Trophoblast cell (in vitro differentiated cells and primary cell): ENCODE measurements at regions not wholly inside any gene's neighbourhood (a gene's known extent, or its start where the extent isn't known, plus 50 kb on each side); places are given as distances from the start of the nearest gene placed in this dataset.

Source experiments
- DNase-seq, 2 donors: peaks; one replicate each; pipeline ENCODE4 v3.0.0-alpha.2; 2016
- H2AFZ ChIP-seq: 2 replicates; pipeline ENCODE4 v1.6.1; 2013; ENCODE audit warnings: low read length, moderate library complexity, mild to moderate bottlenecking; ENCODE audit not compliant: insufficient read depth, poor library complexity
- H2AK5ac ChIP-seq: 2 replicates; pipeline ENCODE4 v1.6.1; 2013; ENCODE audit warnings: mild to moderate bottlenecking, low read length
- H2BK120ac ChIP-seq: 2 replicates; pipeline ENCODE4 v1.6.1; 2013; ENCODE audit warnings: low read length, mild to moderate bottlenecking, moderate library complexity; ENCODE audit not compliant: insufficient read depth, poor library complexity
- H2BK12ac ChIP-seq: 2 replicates; pipeline ENCODE4 v1.6.1; 2013; ENCODE audit warnings: mild to moderate bottlenecking, low read length, moderate library complexity
- H2BK5ac ChIP-seq: 2 replicates; pipeline ENCODE4 v1.6.1; 2013; ENCODE audit warnings: low read length, low read depth, moderate library complexity, mild to moderate bottlenecking; ENCODE audit not compliant: poor library complexity
- H3K14ac ChIP-seq: 2 replicates; pipeline ENCODE4 v1.6.1; 2013; ENCODE audit warnings: mild to moderate bottlenecking, low read length
- H3K18ac ChIP-seq: 2 replicates; pipeline ENCODE4 v1.6.1; 2013; ENCODE audit warnings: mild to moderate bottlenecking, low read length
- H3K23ac ChIP-seq: 2 replicates; pipeline ENCODE4 v1.6.1; 2013; ENCODE audit warnings: low read length
- H3K27ac ChIP-seq: 2 replicates; pipeline ENCODE4 v1.5.1; 2013; ENCODE audit warnings: low read depth, mild to moderate bottlenecking, inconsistent platforms, low read length, moderate library complexity
- H3K27me3 ChIP-seq: 2 replicates; pipeline ENCODE4 v1.6.1; 2013; ENCODE audit warnings: inconsistent platforms, mild to moderate bottlenecking, low read length, moderate library complexity; ENCODE audit not compliant: insufficient read depth
- H3K36me3 ChIP-seq, 2 experiments: 1 replicate in 1 of 2; 2 replicates in 1 of 2; pipeline ENCODE4 v1.6.1; 2013; ENCODE audit warnings: low read length in 2 of 2, mild to moderate bottlenecking in 2 of 2, moderate library complexity in 1 of 2; ENCODE audit not compliant: insufficient read depth in 2 of 2, control insufficient read depth in 1 of 2
- H3K4ac ChIP-seq: 2 replicates; pipeline ENCODE4 v1.6.1; 2013; ENCODE audit warnings: low read depth, mild to moderate bottlenecking, low read length, moderate library complexity
- H3K4me1 ChIP-seq, 2 experiments: 1 replicate in 1 of 2; 2 replicates in 1 of 2; pipeline ENCODE4 v1.6.1; 2013; ENCODE audit warnings: low read length in 2 of 2, mild to moderate bottlenecking in 2 of 2, moderate library complexity in 1 of 2; ENCODE audit not compliant: insufficient read depth in 2 of 2, control insufficient read depth in 1 of 2
- H3K4me2 ChIP-seq: 2 replicates; pipeline ENCODE4 v1.6.1; 2013; ENCODE audit warnings: inconsistent platforms, mild to moderate bottlenecking, low read length, moderate library complexity
- H3K4me3 ChIP-seq: 2 replicates; pipeline ENCODE4 v1.5.1; 2013; ENCODE audit warnings: mild to moderate bottlenecking, low read depth, low read length, inconsistent platforms
- H3K79me1 ChIP-seq: one replicate; pipeline ENCODE4 v1.6.1; 2013; ENCODE audit warnings: low read length
- H3K79me2 ChIP-seq: 2 replicates; pipeline ENCODE4 v1.6.1; 2013; ENCODE audit warnings: low read length, mild to moderate bottlenecking; ENCODE audit not compliant: control insufficient read depth, insufficient read depth, poor library complexity
- H3K9ac ChIP-seq: 2 replicates; pipeline ENCODE4 v1.6.1; 2013; ENCODE audit warnings: mild to moderate bottlenecking, low read length
- H3K9me3 ChIP-seq: 2 replicates; pipeline ENCODE4 v1.6.1; 2013; ENCODE audit warnings: low read depth, mild to moderate bottlenecking, control low read depth, inconsistent platforms, low read length; ENCODE audit not compliant: insufficient read depth
- H4K12ac ChIP-seq: 2 replicates; pipeline ENCODE4 v1.6.1; 2013; ENCODE audit warnings: low read depth, mild to moderate bottlenecking, low read length, moderate library complexity
- H4K8ac ChIP-seq: 2 replicates; pipeline ENCODE4 v1.6.1; 2013; ENCODE audit warnings: low read depth, mild to moderate bottlenecking, low read length, moderate library complexity
- H4K91ac ChIP-seq: one replicate; pipeline ENCODE4 v1.6.1; 2013; ENCODE audit warnings: low read depth, mild to moderate bottlenecking, low read length, moderate library complexity
- WGBS: extraction: QIAGEN DNeasy Blood & Tissue Kit; methylation state at CpG from one replicate; pipeline ENCODE4 v1.1.7; 2013; ENCODE audit warnings: missing lambda C conversion rate; ENCODE audit not compliant: insufficient read length, insufficient coverage; ENCODE audit errors: extremely low coverage; 5-methylcytosine and 5-hydroxymethylcytosine counted together

DNA sequence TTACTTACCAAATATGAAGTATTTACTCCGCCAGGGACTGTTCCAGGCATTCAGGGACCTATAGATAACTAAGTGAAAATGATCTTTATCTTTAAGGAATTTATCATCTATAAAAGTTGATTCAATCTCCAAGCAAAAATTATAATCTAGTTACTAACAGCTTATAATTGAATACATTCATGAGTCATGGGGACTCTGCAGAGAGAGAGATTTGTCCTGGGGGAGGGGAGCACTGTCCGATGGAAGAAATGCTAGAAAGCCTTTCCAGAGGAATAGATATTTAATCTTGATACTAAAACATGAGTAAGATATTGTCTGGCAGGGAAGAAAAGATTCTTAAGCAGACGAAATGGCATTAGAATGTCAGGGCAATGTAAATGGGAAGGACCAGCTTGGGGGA, 139.3 kb downstream of the CD164 start:
- Histone ChIP-seq H2BK12ac (no peak overlapping the region), H3K27me3 (no peaks in the 10 kb centered on the region), H3K4me2 (no peak overlapping the region), H2AK5ac (no peak overlapping the region), H3K18ac (no peak overlapping the region), H2AFZ (no peak overlapping the region), H4K12ac (no peak overlapping the region), H3K4me1 (no peaks in the 10 kb centered on the region), H2BK120ac (no peak overlapping the region), H3K9ac (no peak overlapping the region), H2BK5ac (no peak overlapping the region), H3K27ac (no peak overlapping the region), H4K8ac (no peak overlapping the region), H3K36me3 (no peaks in the 10 kb centered on the region), H3K4ac (no peak overlapping the region), H3K23ac (no peak overlapping the region), H3K79me2 (no peaks in the 10 kb centered on the region), H3K4me3 (no peak overlapping the region), H4K91ac (no peak overlapping the region), H3K14ac (no peak overlapping the region), H3K79me1 (no peaks in the 10 kb centered on the region), H3K9me3 (no peaks in the 10 kb centered on the region)
- no peak for DNase-seq
- no CpG with 5 or more reads among the region's 3 CpGs for WGBS

DNA sequence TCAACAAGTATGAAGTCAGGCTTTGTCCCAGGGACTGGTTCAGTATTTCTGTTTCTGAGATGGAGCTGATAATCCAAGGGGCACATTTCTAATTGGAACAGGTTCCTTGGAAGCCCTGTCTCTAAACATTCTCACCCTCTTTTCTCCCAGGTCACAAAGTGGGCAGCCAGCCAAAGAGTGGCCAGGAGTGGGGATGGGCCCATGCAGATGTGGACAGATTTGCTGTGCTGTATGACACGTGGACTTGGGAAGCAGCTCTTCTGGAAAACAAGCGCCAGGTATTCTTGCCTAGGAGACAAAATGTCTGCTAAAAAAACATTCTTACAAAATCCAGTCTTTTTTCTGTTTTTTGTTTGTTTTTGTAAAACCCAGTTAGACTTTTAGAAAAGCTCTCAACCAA, 140.2 kb downstream of the CD164 start:
- H3K36me3 ChIP-seq = no peaks in the 10 kb centered on the region
- H3K79me2 ChIP-seq = no peaks in the 10 kb centered on the region
- H3K23ac ChIP-seq = no peak overlapping the region
- H4K12ac ChIP-seq = no peak overlapping the region
- H3K27me3 ChIP-seq = no peaks in the 10 kb centered on the region
- no peak overlapping the region for H2AFZ ChIP-seq
- no peak overlapping the region for H3K14ac ChIP-seq
- no peaks in the 10 kb centered on the region for H3K79me1 ChIP-seq
- no peak overlapping the region for H4K91ac ChIP-seq
- H2BK12ac ChIP-seq = no peak overlapping the region
- H2BK120ac ChIP-seq = no peak overlapping the region
- no peak overlapping the region for H3K9ac ChIP-seq
- no peak overlapping the region for H2BK5ac ChIP-seq
- H3K4me3 ChIP-seq = no peak overlapping the region
- H4K8ac ChIP-seq = no peak overlapping the region
- H3K4me1 ChIP-seq = no peaks in the 10 kb centered on the region
- DNase-seq = no peak
- H3K4ac ChIP-seq = no peak overlapping the region
- no peak overlapping the region for H2AK5ac ChIP-seq
- H3K9me3 ChIP-seq = no peaks in the 10 kb centered on the region
- H3K18ac ChIP-seq = no peak overlapping the region
- WGBS = no CpG with 5 or more reads among the region's 2 CpGs
- no peak overlapping the region for H3K4me2 ChIP-seq
- H3K27ac ChIP-seq = no peak overlapping the region

DNA sequence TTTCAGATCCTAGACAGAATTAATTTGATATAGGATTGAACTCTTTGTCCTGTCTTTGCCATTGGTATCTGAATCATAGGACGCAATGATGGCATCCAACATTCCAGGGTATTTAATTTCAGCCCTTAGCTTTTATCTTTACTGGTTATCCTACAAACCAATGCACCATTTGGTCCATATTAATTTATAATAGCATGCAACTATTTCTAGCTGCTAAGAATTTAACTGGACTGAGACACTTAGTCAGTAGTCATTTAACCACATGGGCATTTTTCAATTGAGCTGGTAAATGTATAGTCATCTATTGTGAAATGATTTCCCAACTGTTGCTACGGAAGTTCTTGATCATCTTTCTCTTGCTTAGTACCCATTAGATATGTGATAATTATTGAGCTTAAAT, 141.1 kb downstream of the CD164 start:
- Histone ChIP-seq H4K91ac (no peak overlapping the region), H4K8ac (no peak overlapping the region), H2BK5ac (no peak overlapping the region), H3K9ac (no peak overlapping the region), H3K36me3 (no peaks in the 10 kb centered on the region), H3K14ac (no peak overlapping the region), H3K4me2 (no peak overlapping the region), H3K79me2 (no peaks in the 10 kb centered on the region), H3K9me3 (no peaks in the 10 kb centered on the region), H3K27me3 (no peaks in the 10 kb centered on the region), H3K4me3 (no peak overlapping the region), H3K4me1 (no peaks in the 10 kb centered on the region), H2AFZ (no peak overlapping the region), H2BK120ac (no peak overlapping the region), H2BK12ac (no peak overlapping the region), H3K79me1 (no peaks in the 10 kb centered on the region), H3K4ac (no peak overlapping the region), H3K18ac (no peak overlapping the region), H4K12ac (no peak overlapping the region), H2AK5ac (no peak overlapping the region), H3K27ac (no peak overlapping the region), H3K23ac (no peak overlapping the region)
- peak in 1 of 2 donors; percentile 21 for DNase-seq
- no CpG with 5 or more reads among the region's 2 CpGs for WGBS

DNA sequence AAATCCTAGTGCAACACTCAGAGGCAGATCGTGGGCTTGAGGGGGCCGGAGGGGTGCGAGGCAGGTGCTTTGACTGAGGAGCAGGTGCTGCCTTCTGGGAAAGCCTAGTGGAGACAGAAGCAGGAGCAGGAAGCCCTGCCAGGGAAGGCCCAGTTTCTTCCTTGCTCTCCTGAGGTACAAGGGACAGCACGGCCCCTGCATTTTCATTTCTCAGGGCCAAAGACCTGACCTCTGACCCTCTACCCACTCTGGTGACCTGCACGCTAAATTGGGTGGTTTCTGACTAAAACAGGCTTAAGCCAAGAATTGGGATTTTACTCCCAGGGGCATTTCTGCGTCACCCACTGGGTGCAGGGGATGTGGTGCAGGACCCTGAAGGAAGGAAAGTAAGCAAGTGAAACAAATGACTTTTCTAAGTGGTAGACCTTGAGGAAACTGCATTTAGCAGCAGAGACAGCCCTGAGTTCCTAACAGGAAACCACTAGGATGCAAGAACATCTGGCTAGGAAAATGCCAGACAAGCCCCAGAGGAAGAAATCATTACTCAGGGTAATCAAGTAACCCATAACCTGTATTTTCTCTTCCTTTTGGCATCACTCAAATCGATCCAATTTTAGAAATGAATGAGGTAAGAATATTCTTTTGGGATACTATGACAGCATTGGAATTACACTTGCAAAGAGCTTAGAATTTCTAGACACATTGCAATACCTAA, 141.7 kb downstream of the CD164 start:
- no peak overlapping the region for H3K23ac ChIP-seq

More for the DNA sequence above, 141.7 kb downstream of the CD164 start:
- no peak overlapping the region for H3K9ac ChIP-seq
- H2BK12ac ChIP-seq = no peak overlapping the region
- no peak overlapping the region for H4K8ac ChIP-seq
- H3K18ac ChIP-seq = no peak overlapping the region
- no peaks in the 10 kb centered on the region for H3K9me3 ChIP-seq
- H4K12ac ChIP-seq = no peak overlapping the region
- H3K36me3 ChIP-seq = no peaks in the 10 kb centered on the region
- no peak overlapping the region for H2AK5ac ChIP-seq
- no peak overlapping the region for H2BK120ac ChIP-seq
- H3K4me2 ChIP-seq = no peak overlapping the region
- no peaks in the 10 kb centered on the region for H3K4me1 ChIP-seq
- no peaks in the 10 kb centered on the region for H3K27me3 ChIP-seq
- no CpG with 5 or more reads among the region's 7 CpGs for WGBS
- H3K79me1 ChIP-seq = no peaks in the 10 kb centered on the region
- H3K79me2 ChIP-seq = no peaks in the 10 kb centered on the region
- no peak for DNase-seq
- no peak overlapping the region for H3K27ac ChIP-seq
- no peak overlapping the region for H3K4me3 ChIP-seq
- H3K14ac ChIP-seq = no peak overlapping the region
- H2AFZ ChIP-seq = no peak overlapping the region
- no peak overlapping the region for H4K91ac ChIP-seq
- no peak overlapping the region for H3K4ac ChIP-seq
- H2BK5ac ChIP-seq = no peak overlapping the region
